Panc1 (cell line): ENCODE measurements at regions not wholly inside any gene's neighbourhood (a gene's known extent, or its start where the extent isn't known, plus 50 kb on each side); places are given as distances from the start of the nearest gene placed in this dataset.

Experiments
- ATAC-seq: fragments of 200-7000 bp; cut with Tn5 transposase; 2 replicates; pipeline ENCODE4 v1.9.1; 2020; ENCODE audit warnings: mild to moderate bottlenecking, moderate library complexity
- BruUV-seq: library from RNA; stranded (reverse); fragments of 400-500 nt; replicated peaks from 2 replicates; lab custom pipeline; 2021; lab: Mats Ljungman, UMichigan
- CTCF ChIA-PET: fragments of 300-600 bp; sonication (Branson Sonifier 250); formaldehyde crosslinking; loops from one replicate; lab custom pipeline; 2022; ENCODE audit warnings: antibody characterized with exemption; lab: Charles Lee
- POLR2A ChIA-PET: fragments of 300-600 bp; sonication (Branson Sonifier 250); formaldehyde crosslinking; loops from one replicate; lab custom pipeline; 2022; ENCODE audit warnings: antibody characterized with exemption; lab: Charles Lee
- DNase-seq: peaks from one replicate; pipeline ENCODE4 v3.0.0-alpha.2; 2010; ENCODE audit warnings: low read depth, low spot score
- H3K27ac ChIP-seq: 2 replicates; pipeline ENCODE4 v1.5.1; 2011; ENCODE audit warnings: mild to moderate bottlenecking, low read length, inconsistent platforms
- H3K27me3 ChIP-seq: fragments of 200-500 bp; sonication (Bioruptor generic); 2 replicates; pipeline ENCODE4 v1.6.0; 2014; ENCODE audit warnings: low read length, inconsistent platforms; ENCODE audit not compliant: control insufficient read depth, insufficient read depth
- H3K36me3 ChIP-seq: fragments of 200-500 bp; sonication (Bioruptor generic); 2 replicates; pipeline ENCODE4 v1.5.1; 2014; ENCODE audit warnings: inconsistent platforms, mild to moderate bottlenecking, low read length, moderate library complexity; ENCODE audit not compliant: control insufficient read depth, insufficient read depth
- H3K4me1 ChIP-seq: 2 replicates; pipeline ENCODE4 v1.5.1; 2011; ENCODE audit warnings: inconsistent platforms, mild to moderate bottlenecking, low read length, moderate library complexity; ENCODE audit not compliant: control insufficient read depth, insufficient read depth
- H3K4me3 ChIP-seq, 2 experiments: 2 replicates each; pipeline ENCODE4 v1.5.1; 2011 to 2012; ENCODE audit warnings: low read depth in 2 of 2, low read length in 2 of 2, mild to moderate bottlenecking in 2 of 2, inconsistent platforms in 1 of 2, moderate library complexity in 1 of 2
- H3K9me3 ChIP-seq: fragments of 200-500 bp; sonication (Bioruptor generic); 2 replicates; pipeline ENCODE4 v1.5.1; 2014; ENCODE audit warnings: low read depth, mild to moderate bottlenecking, inconsistent platforms, low read length, moderate library complexity; ENCODE audit not compliant: control insufficient read depth, insufficient read depth
- CTCF ChIP-seq: fragments of 450-650 bp; IDR thresholded peaks from 2 replicates; pipeline ENCODE4 v1.5.1; 2017; ENCODE audit warnings: mild to moderate bottlenecking
- POLR2AphosphoS5 ChIP-seq: IDR thresholded peaks from 2 replicates; pipeline ENCODE4 v1.6.1; 2012; ENCODE audit warnings: mild to moderate bottlenecking, low read depth, low read length, moderate library complexity
- SIN3A ChIP-seq: IDR thresholded peaks from 2 replicates; pipeline ENCODE4 v1.6.1; 2012; ENCODE audit warnings: low read depth, mild to moderate bottlenecking, low read length, moderate library complexity, borderline replicate concordance; ENCODE audit not compliant: insufficient read depth
- TCF7L2 ChIP-seq: IDR thresholded peaks from 2 replicates; pipeline ENCODE4 v1.6.1; 2011; ENCODE audit warnings: mild to moderate bottlenecking, low read depth, low read length, inconsistent platforms
- in situ Hi-C: cut with HindIII; loops from 2 replicates; pipeline ENCODE4 v1.10.0; 2016; ENCODE audit warnings: low sequenced_read_pairs, low pct_unique_long_range_greater_than_20kb
- intact Hi-C: fragments of 100-400 bp; cut with micrococcal nuclease; formaldehyde crosslinking; loops from one replicate; pipeline ENCODE4 v1.10.0; 2022; ENCODE audit not compliant: unreplicated experiment
- TF ChIP-seq, protein P1 (sequence below), 2 experiments: IDR thresholded peaks; 2 replicates each; pipeline ENCODE4 v1.6.1; 2011 to 2012; ENCODE audit warnings: low read depth in 2 of 2, control low read depth in 1 of 2, low read length in 1 of 2, mild to moderate bottlenecking in 1 of 2, moderate library complexity in 1 of 2; ENCODE audit not compliant: insufficient read depth in 1 of 2

DNA sequence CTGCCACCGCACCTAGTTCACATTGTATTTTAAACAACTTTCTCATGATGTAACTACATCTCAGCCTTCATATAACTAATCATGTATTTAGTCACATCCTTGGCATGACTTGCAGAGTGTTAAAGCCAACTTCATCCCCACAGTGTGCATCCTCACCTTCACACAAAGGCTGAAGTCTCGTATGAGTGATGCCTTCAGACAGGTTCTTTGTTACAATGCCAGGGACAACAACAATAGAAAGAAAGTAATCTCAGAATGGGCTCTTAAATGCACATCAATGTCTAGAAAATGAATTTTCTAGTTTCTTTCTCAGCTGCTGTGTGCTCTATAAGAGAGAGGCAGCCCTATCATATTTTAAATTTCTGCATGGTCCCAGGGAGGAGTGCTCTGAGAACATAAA lies 221.3 kb downstream of the DIO2 start:
- Histone ChIP-seq H3K36me3 (no peaks in the 10 kb centered on the region), H3K4me3 (no peak overlapping the region), H3K4me1 (no peaks in the 10 kb centered on the region), H3K27me3 (no peaks in the 10 kb centered on the region), H3K9me3 (no peaks in the 10 kb centered on the region), H3K27ac (no peak overlapping the region)
- intact Hi-C loops: no loop called here
- no peak for DNase-seq
- ChIA-PET CTCF (no interaction called here), POLR2A (no interaction called here)
- TF ChIP-seq CTCF: no peak
- no peak for TF ChIP-seq POLR2AphosphoS5
- TF ChIP-seq SIN3A: no peak
- TF ChIP-seq, protein P1, sequence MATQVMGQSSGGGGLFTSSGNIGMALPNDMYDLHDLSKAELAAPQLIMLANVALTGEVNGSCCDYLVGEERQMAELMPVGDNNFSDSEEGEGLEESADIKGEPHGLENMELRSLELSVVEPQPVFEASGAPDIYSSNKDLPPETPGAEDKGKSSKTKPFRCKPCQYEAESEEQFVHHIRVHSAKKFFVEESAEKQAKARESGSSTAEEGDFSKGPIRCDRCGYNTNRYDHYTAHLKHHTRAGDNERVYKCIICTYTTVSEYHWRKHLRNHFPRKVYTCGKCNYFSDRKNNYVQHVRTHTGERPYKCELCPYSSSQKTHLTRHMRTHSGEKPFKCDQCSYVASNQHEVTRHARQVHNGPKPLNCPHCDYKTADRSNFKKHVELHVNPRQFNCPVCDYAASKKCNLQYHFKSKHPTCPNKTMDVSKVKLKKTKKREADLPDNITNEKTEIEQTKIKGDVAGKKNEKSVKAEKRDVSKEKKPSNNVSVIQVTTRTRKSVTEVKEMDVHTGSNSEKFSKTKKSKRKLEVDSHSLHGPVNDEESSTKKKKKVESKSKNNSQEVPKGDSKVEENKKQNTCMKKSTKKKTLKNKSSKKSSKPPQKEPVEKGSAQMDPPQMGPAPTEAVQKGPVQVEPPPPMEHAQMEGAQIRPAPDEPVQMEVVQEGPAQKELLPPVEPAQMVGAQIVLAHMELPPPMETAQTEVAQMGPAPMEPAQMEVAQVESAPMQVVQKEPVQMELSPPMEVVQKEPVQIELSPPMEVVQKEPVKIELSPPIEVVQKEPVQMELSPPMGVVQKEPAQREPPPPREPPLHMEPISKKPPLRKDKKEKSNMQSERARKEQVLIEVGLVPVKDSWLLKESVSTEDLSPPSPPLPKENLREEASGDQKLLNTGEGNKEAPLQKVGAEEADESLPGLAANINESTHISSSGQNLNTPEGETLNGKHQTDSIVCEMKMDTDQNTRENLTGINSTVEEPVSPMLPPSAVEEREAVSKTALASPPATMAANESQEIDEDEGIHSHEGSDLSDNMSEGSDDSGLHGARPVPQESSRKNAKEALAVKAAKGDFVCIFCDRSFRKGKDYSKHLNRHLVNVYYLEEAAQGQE (IDR thresholded peaks at IDR 0.05; ENCODE audit: insufficient read depth in 1 of 2, low read depth in 2 of 2, low read length in 1 of 2): no peak
- no peak for TF ChIP-seq TCF7L2
- in situ Hi-C loops: no loop called here
- ATAC-seq: no peak
- no TSS peak for BruUV-seq

DNA sequence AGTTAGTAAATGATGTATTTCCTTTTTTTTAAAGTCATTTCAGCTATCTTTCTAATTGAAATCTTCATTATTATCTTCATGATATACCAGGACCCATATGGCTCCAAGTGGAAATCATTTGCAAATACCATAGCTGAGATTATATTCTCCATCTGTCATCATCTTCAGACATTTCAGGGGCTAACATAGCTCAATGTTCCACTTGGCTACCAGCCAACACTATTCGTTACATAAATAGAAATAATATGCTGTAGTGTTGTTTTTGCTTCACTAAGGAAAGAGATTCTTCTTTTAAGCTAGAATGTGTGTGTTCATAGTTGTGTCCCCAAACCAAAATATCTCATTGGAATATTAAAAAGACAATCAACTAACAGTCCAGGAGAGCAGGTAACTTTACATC lies 225.1 kb downstream of the DIO2 start:
- BruUV-seq: no TSS peak
- no peak for DNase-seq
- H3K27me3 ChIP-seq: no peaks in the 10 kb centered on the region
- CTCF ChIA-PET: no interaction called here
- no peak for TF ChIP-seq TCF7L2
- no peak for TF ChIP-seq SIN3A
- TF ChIP-seq, protein P1 (IDR thresholded peaks at IDR 0.05; ENCODE audit: insufficient read depth in 1 of 2, low read depth in 2 of 2, low read length in 1 of 2): no peak
- no peak for TF ChIP-seq POLR2AphosphoS5
- no peak for TF ChIP-seq CTCF
- no peak for ATAC-seq
- intact Hi-C loops (no loop called here), in situ Hi-C loops (no loop called here)
- no peak overlapping the region for H3K27ac ChIP-seq
- H3K9me3 ChIP-seq: no peaks in the 10 kb centered on the region
- no peaks in the 10 kb centered on the region for H3K36me3 ChIP-seq
- H3K4me3 ChIP-seq: no peak overlapping the region
- POLR2A ChIA-PET: no interaction called here
- H3K4me1 ChIP-seq: no peaks in the 10 kb centered on the region
